ENCODE measurements at regions not wholly inside any gene's neighbourhood (a gene's known extent, or its start where the extent isn't known, plus 50 kb on each side); places are given as distances from the start of the nearest gene placed in this dataset.

GRCh38 chr12:124715121-124715990 lies 147.9 kb upstream of the NCOR2 start (continued):
- TF ChIP-seq CUX1 (IDR thresholded peaks at IDR 0.05; ENCODE audit: insufficient replicate concordance, low read depth, low read length) (no peak), ZBTB11 (CRISPR knock-in tag; IDR thresholded peaks at IDR 0.05) (no peak)
